ENCODE measurements at regions not wholly inside any gene's neighbourhood (a gene's known extent, or its start where the extent isn't known, plus 50 kb on each side); places are given as distances from the start of the nearest gene placed in this dataset.

GRCh38 chr9:109584205-109584604 is 86.1 kb upstream of the PTPN3 start:
- in situ Hi-C loops (cut with MboI; ENCODE audit: low sequenced_read_pairs) (loop anchor here (25.0 kb wide), 1 partner anchor 578 kb away; no protein-coding TSS in a partner anchor), intact Hi-C loops (cut with micrococcal nuclease) (no loop called here), dilution Hi-C loops (cut with HindIII; ENCODE audit: low sequenced_read_pairs, unreplicated experiment) (no loop called here)
- H2BK5ac ChIP-seq (ENCODE audit: low read depth, low read length, poor library complexity, severe bottlenecking) = no peak overlapping the region
- ChIA-PET CTCF (no interaction called here), POLR2A (ENCODE audit: unreplicated experiment) (no interaction called here)
- H4K8ac ChIP-seq (ENCODE audit: low read depth in 2 of 2, low read length in 2 of 2) = no peak overlapping the region
- no peak overlapping the region for H2BK15ac ChIP-seq (ENCODE audit: low read depth, low read length)
- H2BK20ac ChIP-seq (ENCODE audit: low read depth, low read length) = no peak overlapping the region
- peaks cover 35% of the 10 kb centered on the region for H3K27me3 ChIP-seq (ENCODE audit: control insufficient read depth, insufficient read depth, low read length)
- H3K4me1 ChIP-seq (ENCODE audit: control insufficient read depth, insufficient read depth, low read length) = no peaks in the 10 kb centered on the region
- no peak overlapping the region for H3K27ac ChIP-seq (ENCODE audit: insufficient read depth, low read length)
- no peak overlapping the region for H2AK9ac ChIP-seq (replicated peaks; ENCODE audit: low read depth, low read length, poor library complexity)
- no peaks in the 10 kb centered on the region for H3K9me1 ChIP-seq (ENCODE audit: insufficient read depth, low read length)
- no TSS peak for BruUV-seq (replicated peaks)
- H4K5ac ChIP-seq (ENCODE audit: low read depth, low read length) = no peak overlapping the region
- H3K56ac ChIP-seq (ENCODE audit: extremely low read depth, insufficient read depth, low read length) = no peak overlapping the region
- H3K36me3 ChIP-seq (ENCODE audit: control insufficient read depth, insufficient read depth, low read length) = no peaks in the 10 kb centered on the region
- TF ChIP-seq RFX5 (IDR thresholded peaks at IDR 0.05; ENCODE audit: low read depth, low read length) (no peak), SMC3 (IDR thresholded peaks at IDR 0.05; ENCODE audit: low read depth, low read length) (no peak), CTCF (conservative IDR thresholded peaks at IDR 0.05; ENCODE audit: low read depth, low read length) (no peak), CHD1 (IDR thresholded peaks at IDR 0.05; ENCODE audit: low read depth, low read length) (no peak), CEBPB (IDR thresholded peaks at IDR 0.05; ENCODE audit: low read depth, low read length) (no peak), FOS (IDR thresholded peaks at IDR 0.05; ENCODE audit: low read depth, low read length) (no peak), MAFK (IDR thresholded peaks at IDR 0.05; ENCODE audit: low read depth, low read length) (no peak), NFE2L2 (IDR thresholded peaks at IDR 0.05; ENCODE audit: low read depth, low read length) (no peak), POLR2A (IDR thresholded peaks at IDR 0.05; ENCODE audit: low read depth, low read length) (no peak), MXI1 (IDR thresholded peaks at IDR 0.05; ENCODE audit: borderline replicate concordance, low read depth, low read length) (no peak), RCOR1 (IDR thresholded peaks at IDR 0.05; ENCODE audit: insufficient replicate concordance, low read length) (no peak), MAZ (IDR thresholded peaks at IDR 0.05; ENCODE audit: borderline replicate concordance, low read depth, low read length) (no peak), BHLHE40 (IDR thresholded peaks at IDR 0.05; ENCODE audit: low read depth, low read length) (no peak), RAD21 (IDR thresholded peaks at IDR 0.05; ENCODE audit: low read length) (no peak)
- TF ChIP-seq, protein P1, sequence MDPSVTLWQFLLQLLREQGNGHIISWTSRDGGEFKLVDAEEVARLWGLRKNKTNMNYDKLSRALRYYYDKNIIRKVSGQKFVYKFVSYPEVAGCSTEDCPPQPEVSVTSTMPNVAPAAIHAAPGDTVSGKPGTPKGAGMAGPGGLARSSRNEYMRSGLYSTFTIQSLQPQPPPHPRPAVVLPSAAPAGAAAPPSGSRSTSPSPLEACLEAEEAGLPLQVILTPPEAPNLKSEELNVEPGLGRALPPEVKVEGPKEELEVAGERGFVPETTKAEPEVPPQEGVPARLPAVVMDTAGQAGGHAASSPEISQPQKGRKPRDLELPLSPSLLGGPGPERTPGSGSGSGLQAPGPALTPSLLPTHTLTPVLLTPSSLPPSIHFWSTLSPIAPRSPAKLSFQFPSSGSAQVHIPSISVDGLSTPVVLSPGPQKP (IDR thresholded peaks at IDR 0.05; ENCODE audit: borderline replicate concordance, low read depth, low read length) = no peak
- TF ChIP-seq, protein P2, sequence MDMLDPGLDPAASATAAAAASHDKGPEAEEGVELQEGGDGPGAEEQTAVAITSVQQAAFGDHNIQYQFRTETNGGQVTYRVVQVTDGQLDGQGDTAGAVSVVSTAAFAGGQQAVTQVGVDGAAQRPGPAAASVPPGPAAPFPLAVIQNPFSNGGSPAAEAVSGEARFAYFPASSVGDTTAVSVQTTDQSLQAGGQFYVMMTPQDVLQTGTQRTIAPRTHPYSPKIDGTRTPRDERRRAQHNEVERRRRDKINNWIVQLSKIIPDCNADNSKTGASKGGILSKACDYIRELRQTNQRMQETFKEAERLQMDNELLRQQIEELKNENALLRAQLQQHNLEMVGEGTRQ (IDR thresholded peaks at IDR 0.05; ENCODE audit: low read depth, low read length) = no peak
- H4K91ac ChIP-seq (ENCODE audit: insufficient read depth, low read depth, low read length) = no peak overlapping the region
- H3K9me3 ChIP-seq (ENCODE audit: control insufficient read depth, insufficient read depth, low read length) = peaks cover 6% of the 10 kb centered on the region
- H3K9ac ChIP-seq (ENCODE audit: low read depth, low read length) = no peak overlapping the region
- no peak overlapping the region for H3K4me2 ChIP-seq (ENCODE audit: low read depth, low read length)
- no peak overlapping the region for H3K4ac ChIP-seq (ENCODE audit: low read depth, low read length)
- H3K23ac ChIP-seq (ENCODE audit: low read depth, low read length) = no peak overlapping the region
- no peak overlapping the region for H3K14ac ChIP-seq (replicated peaks; ENCODE audit: low read depth, low read length)
- ATAC-seq (ENCODE audit: low read depth) (no peak), DNase-seq (no peak)
- no peak overlapping the region for H3K18ac ChIP-seq (ENCODE audit: low read depth, low read length)
- H2AFZ ChIP-seq (replicated peaks; ENCODE audit: low read length, poor library complexity) = no peak overlapping the region
- no peak overlapping the region for H2BK120ac ChIP-seq (ENCODE audit: low read depth, low read length)
- no peaks in the 10 kb centered on the region for H4K20me1 ChIP-seq (ENCODE audit: insufficient read depth, low read length)
- no CpG with 5 or more reads among the region's 4 CpGs for WGBS, 2 experiments (ENCODE audit: extremely low coverage in 2 of 2, insufficient read length in 1 of 2)
- no peak overlapping the region for H3K4me3 ChIP-seq (ENCODE audit: insufficient read depth, low read depth, low read length)
- no peaks in the 10 kb centered on the region for H3K79me1 ChIP-seq (ENCODE audit: low read depth in 1 of 2, low read length in 2 of 2)
- no peak overlapping the region for H2AK5ac ChIP-seq (ENCODE audit: low read depth, low read length)

Data from IMR-90 (cell line).